Neural cell (in vitro differentiated cells): ENCODE measurements at regions not wholly inside any gene's neighbourhood (a gene's known extent, or its start where the extent isn't known, plus 50 kb on each side); places are given as distances from the start of the nearest gene placed in this dataset.

Source experiments
- CTCF ChIP-seq: fragments of 450-650 bp; IDR thresholded peaks from 2 replicates; pipeline ENCODE4 v1.5.1; 2014; ENCODE audit warnings: antibody characterized with exemption, mild to moderate bottlenecking, moderate library complexity; ENCODE audit not compliant: poor library complexity, severe bottlenecking
- EP300 ChIP-seq: fragments of 450-650 bp; conservative IDR thresholded peaks from 2 replicates; pipeline ENCODE4 v1.6.1; 2014; ENCODE audit warnings: antibody characterized with exemption, mild to moderate bottlenecking, moderate library complexity; ENCODE audit not compliant: poor library complexity, severe bottlenecking

GRCh38 chr15:97162805-97163495 is 797.6 kb upstream of the ARRDC4 start:
- TF ChIP-seq CTCF (no peak), EP300 (no peak)
